ENCODE measurements at regions not wholly inside any gene's neighbourhood (a gene's known extent, or its start where the extent isn't known, plus 50 kb on each side); places are given as distances from the start of the nearest gene placed in this dataset.

DNA sequence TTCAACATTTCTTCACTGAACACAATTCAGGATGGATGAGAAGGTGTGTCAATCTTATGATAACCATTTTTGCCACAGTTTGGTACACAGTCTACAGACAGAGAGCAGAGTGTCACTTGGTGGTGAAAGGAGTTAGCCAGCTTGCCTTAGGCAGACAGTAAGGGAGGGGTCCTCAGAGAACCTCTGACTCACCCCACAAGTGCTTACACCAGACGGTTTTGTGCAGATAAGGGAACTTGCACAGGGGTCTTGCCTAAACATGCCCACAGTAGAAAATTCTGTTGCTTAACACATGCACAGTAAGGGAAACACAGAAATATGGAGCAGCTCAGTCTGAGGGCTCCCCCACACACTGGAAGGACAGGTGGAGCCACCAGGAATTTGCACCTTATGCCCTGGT is 204.5 kb upstream of the CDH8 start:
- peak overlapping the region in 2 of 3 experiments; percentile 59 to 90; a peak in 3 of 7 replicates for H3K27ac Mint-ChIP-seq
- Histone ChIP-seq H4K20me1 (ENCODE audit: control insufficient read depth, insufficient read depth, insufficient read length) (no peaks in the 10 kb centered on the region), H2AFZ (ENCODE audit: low read length) (no peak overlapping the region)

More for the DNA sequence above, 204.5 kb upstream of the CDH8 start:
- H3K4me1 Mint-ChIP-seq: peaks cover 30 to 32% of the 10 kb centered on the region in 2 experiments
- no peaks in the 10 kb centered on the region for H3K27me3 Mint-ChIP-seq (ENCODE audit: low read depth)
- TF ChIP-seq CTCF (conservative IDR thresholded peaks at IDR 0.05): no peak
- Histone ChIP-seq H3K4ac (ENCODE audit: low read depth, low read length) (no peak overlapping the region), H3K27ac (ENCODE audit: insufficient read length, low read depth, low read length) (no peak overlapping the region), H2BK12ac (ENCODE audit: insufficient read length, low read depth, low read length) (no peak overlapping the region), H3T11ph (ENCODE audit: low read length) (no peak overlapping the region), H2AK5ac (ENCODE audit: insufficient read length, low read length) (no peak overlapping the region), H3K14ac (ENCODE audit: insufficient read depth, low read length) (no peak overlapping the region), H3K9me3 (ENCODE audit: control insufficient read depth, low read depth, low read length) (no peaks in the 10 kb centered on the region), H4K8ac (replicated peaks; ENCODE audit: insufficient read length, low read depth, low read length) (no peak overlapping the region), H3K4me1 (ENCODE audit: insufficient read depth, low read length) (peaks cover 5% of the 10 kb centered on the region; the same call in 1 of the 2 replicates), H3K23me2 (ENCODE audit: insufficient read length, low read depth, low read length, poor library complexity, severe bottlenecking) (no peaks in the 10 kb centered on the region), H2BK5ac (ENCODE audit: insufficient read length, low read length) (no peak overlapping the region), H3K9ac (ENCODE audit: extremely low read depth, insufficient read length, low read length) (no peak overlapping the region), H3K27me3 (ENCODE audit: insufficient read depth, low read length) (no peaks in the 10 kb centered on the region), H3K4me2 (ENCODE audit: insufficient read depth, insufficient read length, low read length) (no peak overlapping the region), H3K79me2 (ENCODE audit: insufficient read depth, low read length) (no peaks in the 10 kb centered on the region), H2BK20ac (ENCODE audit: low read depth, low read length, poor library complexity, severe bottlenecking) (no peak overlapping the region), H3K56ac (ENCODE audit: insufficient read length, low read depth, low read length) (no peak overlapping the region), H2BK120ac (ENCODE audit: low read depth, low read length, poor library complexity, severe bottlenecking) (no peak overlapping the region), H2BK15ac (ENCODE audit: low read depth, low read length) (no peak overlapping the region), H4K91ac (ENCODE audit: insufficient read length, low read depth, low read length) (no peak overlapping the region), H3K79me1 (ENCODE audit: insufficient read depth, low read depth, low read length, poor library complexity, severe bottlenecking) (no peaks in the 10 kb centered on the region), H3K23ac (ENCODE audit: insufficient read length, low read depth, low read length) (no peak overlapping the region), H4K5ac (ENCODE audit: insufficient read length, low read depth, low read length) (no peak overlapping the region), H3K18ac (ENCODE audit: insufficient read length, low read depth, low read length) (no peak overlapping the region)
- no peaks in the 10 kb centered on the region; a peak in 1 of 5 replicates for H3K9me3 Mint-ChIP-seq
- no CpG with 5 or more reads among the region's 1 CpG for WGBS (ENCODE audit: extremely low coverage, insufficient read length, low lambda C conversion rate)
- no peak overlapping the region for H3K4me3 Mint-ChIP-seq
- H3K36me3 Mint-ChIP-seq (ENCODE audit: insufficient read depth in 1 of 3, low read depth in 3 of 3): peaks cover 0 to 4% (median 0%) of the 10 kb centered on the region in 3 experiments; a peak in 3 of 7 replicates
- no peak for DNase-seq

Data from H9 (cell line).